HG02840 (cell line): ENCODE measurements at regions not wholly inside any gene's neighbourhood (a gene's known extent, or its start where the extent isn't known, plus 50 kb on each side); places are given as distances from the start of the nearest gene placed in this dataset.
A peak's percentile ranks its signal among the peaks of the same experiment; 100 is the strongest.

Experiments used
- ATAC-seq: cut with Tn5 transposase; IDR thresholded peaks from one replicate; pipeline ENCODE4 v1.9.1; 2021; ENCODE audit warnings: mild to moderate bottlenecking, moderate library complexity, moderate number of reproducible peaks; ENCODE audit not compliant: unreplicated experiment, low FRiP score

DNA sequence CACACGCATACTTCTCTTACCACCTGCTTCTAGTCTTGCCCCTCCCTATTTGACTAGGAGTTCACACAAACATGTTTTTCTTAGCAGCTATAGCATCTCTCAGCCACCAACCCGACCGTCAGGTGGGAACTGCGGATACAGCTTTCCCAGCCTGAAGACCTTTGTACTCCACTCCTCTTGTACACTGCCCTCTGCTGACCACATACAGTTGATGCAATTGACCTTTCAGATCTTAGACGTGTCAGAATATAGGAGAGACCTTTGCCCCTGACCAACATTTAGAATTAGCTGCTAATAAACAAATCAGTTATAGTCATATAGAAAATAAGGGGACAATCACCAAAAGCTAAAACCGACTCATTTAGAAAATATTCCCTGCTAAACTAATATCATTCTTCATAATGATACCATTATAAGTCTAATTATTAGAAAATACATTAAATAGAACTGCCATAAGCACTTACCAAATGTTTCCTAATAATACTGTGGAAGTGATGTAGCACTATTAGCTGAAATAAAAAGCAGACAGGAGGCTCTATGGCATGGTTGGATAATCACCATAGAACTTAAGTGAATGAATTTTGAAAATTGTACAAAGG lies 208.4 kb downstream of the RAD51AP2 start:
- ATAC-seq = peak; percentile 76

DNA sequence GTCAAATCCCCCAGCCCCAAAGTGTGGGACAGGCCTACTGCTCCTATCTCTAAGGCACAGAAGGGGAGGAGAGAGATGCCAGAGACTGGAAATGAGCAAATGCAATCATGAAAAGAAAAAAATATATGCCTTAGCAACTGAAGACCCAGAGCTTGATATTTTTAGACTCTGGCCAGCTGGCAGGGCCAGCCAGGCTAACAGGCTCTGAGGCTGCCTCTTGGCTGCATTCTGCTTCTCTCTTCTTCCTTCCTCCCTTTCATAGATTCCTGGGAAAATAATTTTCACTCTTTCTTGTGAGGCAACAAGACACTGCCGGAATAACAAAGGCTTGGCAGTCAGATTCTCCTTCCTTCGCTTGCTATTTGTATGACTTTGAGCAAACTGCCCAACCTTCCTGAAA lies 209.1 kb downstream of the RAD51AP2 start:
- ATAC-seq = no peak

DNA sequence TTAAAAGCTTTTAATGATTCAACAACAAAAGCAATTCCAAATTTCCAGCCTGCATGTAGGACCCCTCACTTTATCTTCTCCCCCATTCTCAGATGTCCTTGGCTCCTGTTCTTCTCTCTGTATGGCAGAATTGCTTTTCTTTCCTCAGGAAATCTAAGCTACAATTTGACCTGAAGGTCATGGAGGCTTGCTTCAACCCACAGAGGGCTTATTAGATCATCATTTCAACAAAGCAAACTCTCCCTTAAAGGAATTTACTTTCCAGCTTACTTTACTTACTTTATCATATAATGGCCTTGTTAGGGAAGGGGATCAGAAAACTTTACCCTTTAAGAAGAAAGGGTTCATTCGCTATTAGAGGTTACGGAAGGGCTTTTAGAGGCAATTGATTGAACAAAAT lies 211.5 kb downstream of the RAD51AP2 start:
- no peak for ATAC-seq

DNA sequence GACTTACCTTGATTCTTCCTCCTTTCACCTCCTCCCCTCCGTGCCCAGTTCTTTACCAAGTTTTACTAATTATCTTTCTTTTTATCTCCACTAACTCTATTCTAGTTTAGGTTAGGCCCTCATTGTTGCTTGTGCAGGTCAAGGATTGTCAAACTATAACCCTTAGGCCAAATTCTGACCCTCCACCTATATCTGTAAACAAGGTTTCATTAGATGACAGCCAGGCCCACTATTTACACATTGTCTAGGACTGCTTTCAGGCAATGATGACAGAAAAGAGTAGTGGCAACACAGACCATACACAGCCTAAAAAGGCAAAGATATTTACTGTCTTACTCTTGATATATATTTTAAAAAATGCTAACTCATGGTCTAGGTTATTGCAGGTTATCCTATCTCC lies 212.0 kb downstream of the RAD51AP2 start:
- no peak for ATAC-seq

DNA sequence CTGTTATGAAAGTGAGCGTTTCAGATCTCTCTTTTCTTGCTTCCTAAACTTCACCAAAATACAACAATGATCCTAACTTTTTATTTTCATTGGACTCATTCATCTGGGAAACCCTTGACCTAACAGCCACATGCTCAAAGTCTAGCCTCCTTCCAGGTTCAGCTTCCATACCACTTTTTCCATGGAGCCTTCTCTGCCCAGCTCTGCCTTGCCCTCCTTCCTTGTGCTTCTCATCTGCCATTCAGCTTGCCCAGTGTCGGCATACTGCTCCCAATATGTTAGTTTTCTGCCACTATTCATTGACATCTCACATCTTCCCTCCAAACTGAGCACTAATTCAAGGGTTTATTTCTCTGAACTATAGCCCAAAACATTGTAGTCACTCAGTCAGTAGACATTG lies 214.7 kb downstream of the RAD51AP2 start:
- ATAC-seq = no peak

DNA sequence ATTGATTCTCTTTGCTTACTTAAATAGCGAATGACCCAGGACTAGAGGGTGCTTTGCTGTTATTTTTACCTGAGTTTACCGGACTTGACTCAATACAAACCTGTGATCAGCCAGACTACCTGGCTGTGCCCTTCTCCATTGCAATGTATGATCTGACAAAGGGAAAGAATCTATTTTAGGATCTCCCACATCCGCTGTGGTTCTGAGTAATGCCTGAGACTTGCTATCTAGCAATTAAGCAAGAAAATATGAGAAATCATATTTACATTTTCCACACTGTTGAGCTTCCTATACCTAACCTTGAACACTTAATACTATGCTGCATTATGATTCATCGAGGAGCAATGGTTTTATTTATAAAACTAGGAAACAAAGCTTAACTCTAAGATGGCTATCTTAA lies 215.2 kb downstream of the RAD51AP2 start:
- ATAC-seq = no peak

DNA sequence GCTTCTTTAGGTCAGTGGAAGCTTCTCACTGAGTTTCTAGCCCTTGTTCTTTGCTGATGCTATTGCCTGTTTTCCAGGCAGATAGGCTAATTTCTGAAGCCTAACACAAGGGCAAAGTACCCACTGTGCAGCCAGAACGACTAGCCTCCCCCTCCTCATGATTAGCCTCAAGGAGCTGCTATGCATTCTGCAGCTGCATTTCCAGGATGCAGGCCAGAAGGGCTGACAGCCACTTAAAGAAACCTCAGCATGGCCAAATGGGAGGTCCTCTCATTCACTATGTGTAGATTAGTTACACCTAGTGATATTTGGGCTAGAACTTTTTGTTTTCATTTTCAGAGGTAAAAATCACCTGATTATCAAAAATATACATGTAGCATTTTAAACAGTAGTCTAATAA lies 216.0 kb downstream of the RAD51AP2 start:
- no peak for ATAC-seq

DNA sequence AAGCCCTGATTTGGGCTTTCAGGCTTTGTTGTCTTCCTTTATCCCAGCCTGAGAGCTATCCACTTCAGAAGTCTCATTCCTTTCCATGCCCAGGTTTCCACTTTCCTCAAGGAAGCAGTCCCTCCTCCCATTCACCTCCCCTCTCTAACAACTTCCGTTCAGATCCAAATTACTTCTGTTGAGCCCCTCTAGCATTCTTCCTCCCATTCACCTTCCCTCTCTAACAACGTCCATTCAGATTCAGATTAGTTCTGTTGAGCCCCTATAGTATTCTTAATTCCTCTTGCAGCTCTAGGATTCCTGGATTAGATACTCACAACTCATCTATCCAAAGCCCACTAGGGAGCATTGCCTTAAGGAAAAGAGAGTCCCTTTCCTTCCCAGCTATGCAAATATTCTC lies 216.8 kb downstream of the RAD51AP2 start:
- ATAC-seq = no peak

DNA sequence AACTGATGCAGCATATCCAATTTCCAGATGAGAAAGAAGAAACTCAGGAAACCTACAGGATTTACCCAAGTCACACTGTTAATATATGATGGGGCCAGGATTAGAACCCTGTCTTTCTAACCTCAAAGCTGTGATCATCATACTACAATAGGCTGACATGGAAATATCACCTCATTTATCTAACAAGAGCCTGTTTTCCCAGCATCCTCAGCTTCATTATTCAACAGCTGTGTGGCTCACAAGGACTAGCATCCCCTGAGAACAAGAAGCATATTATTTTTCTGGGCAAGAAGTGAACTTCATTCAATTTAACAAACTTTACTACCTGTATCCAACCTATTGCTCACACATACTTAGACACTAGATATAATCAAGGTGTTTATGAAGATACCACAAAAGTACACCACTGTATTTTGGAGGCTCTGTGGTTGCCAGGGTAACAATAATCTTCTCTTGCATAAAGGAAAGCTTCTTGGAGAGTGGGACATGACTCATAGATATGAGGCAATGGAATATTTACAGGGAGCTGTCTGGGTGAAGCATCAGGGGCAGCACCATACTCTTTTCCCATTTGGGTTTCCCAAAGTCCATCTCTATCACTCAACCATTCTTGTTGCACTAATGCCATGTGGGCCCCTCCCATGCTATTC lies 218.2 kb downstream of the RAD51AP2 start:
- ATAC-seq = no peak

DNA sequence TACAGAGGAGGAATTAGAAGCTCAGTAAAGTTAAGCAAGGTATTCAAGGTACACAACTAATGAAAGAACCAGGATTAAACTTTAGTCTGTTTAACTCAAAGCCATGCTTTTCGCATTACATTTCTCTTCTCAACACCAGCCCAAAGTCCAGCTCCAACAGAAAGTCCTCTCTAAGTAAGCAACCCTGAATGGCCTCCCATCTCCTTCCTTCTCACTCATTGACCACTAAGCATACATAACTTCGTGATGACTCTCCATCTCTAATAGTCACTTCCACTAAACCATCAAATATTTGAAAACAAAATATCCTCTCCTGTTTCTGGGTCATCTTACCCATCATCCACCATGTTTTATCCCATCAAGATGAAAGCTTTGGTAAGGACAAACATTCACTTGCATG lies 219.8 kb downstream of the RAD51AP2 start:
- ATAC-seq = no peak

DNA sequence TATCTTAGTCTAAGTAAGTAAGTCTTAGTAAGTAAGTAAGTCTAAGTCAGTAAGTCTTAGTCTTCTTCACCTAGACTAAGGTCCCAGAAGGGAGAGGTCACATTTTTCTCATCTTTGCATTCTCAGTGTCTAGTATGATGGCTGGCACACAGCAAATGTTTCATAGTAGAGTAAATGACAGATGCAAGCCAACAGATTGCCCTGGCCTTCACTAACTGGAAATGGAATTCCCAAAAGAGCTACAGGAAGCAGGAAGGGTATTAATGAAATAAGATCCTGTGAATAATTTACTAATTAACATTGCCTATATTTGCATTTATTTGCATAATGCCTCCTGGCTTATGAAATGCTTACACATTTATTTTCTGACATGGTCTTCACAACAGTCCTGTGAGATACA lies 221.6 kb downstream of the RAD51AP2 start:
- ATAC-seq = no peak

DNA sequence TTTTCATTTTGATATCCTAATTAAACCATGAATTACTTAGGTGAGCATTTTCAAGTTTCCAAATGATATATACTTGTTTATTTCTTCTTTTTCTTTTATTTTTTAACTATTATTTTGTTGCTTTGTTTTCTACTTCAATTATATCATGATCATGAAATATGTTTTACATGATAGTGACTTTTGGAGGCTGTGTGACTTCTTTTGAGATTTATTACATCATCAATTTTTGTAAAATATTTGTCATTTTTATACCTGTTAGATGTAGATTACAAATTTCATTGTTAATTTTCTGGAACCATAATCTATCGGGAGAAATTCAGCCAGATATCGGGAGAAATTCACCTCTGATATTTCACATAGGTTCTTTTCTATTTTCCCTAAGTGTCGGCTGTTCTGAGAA lies 228.6 kb downstream of the RAD51AP2 start:
- no peak for ATAC-seq

DNA sequence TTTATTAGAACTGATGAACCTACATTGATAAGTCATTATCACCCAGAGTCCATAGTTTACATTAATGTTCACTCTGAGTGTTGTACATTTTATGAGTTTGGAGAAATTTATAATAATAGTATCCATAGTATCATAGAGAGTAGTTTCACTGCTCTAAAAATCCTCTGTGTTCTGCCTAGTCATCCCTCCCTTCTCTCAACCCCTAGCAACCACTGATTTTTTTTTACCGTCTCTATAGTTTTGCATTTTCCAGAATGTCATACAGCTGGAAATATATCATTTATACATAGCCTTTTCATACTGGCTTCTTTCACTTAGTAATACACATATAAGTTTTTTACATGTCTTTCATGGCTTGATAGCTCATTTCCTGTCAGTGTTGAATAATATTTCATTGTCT lies 231.1 kb downstream of the RAD51AP2 start:
- no peak for ATAC-seq

DNA sequence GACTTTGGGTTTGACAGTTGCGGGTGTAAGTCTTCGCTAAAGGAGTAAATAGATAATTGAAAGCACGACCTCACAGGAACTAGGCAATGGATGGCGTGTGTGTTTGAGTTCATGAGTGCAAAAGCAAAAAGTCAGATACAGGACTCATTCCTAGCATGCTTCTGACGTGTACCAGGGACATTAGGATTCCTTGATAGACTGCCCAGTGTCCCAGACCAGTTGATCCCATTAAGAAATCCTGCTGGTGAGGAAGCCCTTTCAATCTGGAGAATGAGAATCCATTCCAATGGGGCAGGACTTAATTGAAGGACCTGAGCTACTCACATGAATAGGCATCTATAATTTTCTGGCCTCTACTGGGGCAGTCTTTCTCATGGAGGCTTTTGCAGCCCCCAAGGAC lies 235.4 kb downstream of the RAD51AP2 start:
- no peak for ATAC-seq

DNA sequence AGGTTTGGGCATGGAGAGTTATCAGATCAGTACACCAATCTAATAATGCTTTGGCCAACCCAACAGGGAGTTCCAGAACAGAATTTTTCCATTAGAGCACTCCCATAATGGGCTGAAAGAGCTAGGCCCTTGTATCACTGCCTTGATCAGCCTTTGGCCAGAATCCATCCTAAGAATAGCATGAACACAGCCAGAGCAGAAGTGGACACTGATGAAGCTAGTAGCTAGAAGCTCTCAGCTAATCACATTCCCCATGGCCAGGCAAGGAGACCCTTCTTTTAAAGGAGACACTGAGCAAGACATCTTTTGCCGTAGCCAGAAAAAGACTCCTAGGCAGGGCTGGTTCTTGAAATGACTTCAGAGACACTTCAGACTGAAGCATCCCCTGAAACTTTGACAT lies 236.0 kb downstream of the RAD51AP2 start:
- no peak for ATAC-seq

DNA sequence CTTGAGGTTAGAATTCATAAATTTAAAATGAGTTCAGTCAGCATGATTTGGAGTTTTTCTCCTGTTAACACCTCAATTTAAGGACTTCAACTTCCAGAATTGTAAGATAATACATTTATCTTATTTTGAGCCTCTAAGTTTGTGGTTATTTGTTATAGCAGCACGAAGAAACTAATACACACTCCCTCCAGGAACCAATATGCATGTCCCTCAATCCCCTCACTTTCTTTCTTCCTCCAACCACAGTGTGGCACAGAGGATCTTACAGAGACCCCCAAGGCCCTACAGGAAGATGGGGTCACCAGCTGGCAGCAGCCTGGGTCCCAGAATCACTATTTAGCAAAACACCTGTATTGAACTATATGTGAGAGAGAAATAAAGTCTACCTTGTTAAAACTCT lies 242.0 kb downstream of the RAD51AP2 start:
- ATAC-seq = no peak

DNA sequence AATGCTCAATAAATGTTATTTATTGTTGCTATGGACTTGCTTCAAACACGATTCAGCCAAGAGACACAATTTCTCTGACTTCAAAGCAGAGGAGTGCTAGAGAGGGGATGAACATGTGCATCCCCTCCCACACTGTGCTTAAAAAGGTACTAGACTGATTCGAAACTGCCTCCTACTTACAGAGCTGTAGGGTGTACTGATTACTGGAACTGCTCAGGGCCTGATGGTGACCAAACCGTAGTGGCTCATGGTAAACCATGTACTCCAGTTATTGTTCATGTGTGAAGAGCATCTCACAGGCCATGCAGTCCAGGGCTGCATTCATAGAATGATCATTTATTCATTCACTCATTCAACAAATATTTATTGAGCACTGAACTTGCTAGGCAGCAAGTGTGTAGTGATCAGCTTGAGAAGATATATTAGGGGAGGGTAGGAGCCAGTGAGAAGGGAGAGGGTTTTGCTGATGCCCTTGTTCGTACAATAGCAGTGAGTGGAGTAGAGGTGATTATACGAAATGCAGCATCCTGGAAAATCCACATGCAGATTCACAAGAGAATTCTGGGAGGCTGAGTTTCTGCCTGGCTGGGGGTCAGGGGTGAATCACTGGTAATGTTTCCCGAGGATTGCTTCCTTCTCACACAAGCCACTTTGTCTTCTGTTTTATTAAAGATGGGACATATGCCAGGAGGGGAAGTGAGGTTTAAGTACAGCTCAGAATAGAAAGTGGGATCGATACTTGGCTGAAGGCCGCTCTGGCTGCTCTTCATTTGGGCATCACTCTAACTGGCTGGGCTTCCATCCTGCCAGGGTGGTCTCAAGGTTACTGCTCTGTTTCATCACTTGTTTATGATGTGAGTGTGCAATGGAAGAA lies 245.4 kb downstream of the RAD51AP2 start:
- no peak for ATAC-seq

DNA sequence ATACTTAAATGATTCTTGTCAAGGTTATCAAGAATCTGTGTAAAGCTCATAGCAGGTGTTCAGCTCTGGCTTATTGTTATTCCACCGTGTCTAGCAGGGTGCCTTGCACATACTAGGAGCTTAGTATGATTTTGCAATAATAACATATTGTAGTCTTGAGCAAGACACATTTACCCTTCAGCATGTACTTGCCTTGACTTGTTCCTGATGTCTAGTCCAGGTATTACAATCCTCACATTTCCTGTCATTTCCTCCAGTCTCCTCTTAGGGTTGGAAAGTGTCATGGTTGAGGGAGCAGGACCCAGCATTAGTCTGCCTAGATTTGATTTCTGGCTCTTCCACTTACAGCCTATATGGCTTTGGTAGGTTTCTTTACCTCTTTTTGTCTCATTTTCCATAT lies 246.1 kb downstream of the RAD51AP2 start:
- ATAC-seq = no peak

DNA sequence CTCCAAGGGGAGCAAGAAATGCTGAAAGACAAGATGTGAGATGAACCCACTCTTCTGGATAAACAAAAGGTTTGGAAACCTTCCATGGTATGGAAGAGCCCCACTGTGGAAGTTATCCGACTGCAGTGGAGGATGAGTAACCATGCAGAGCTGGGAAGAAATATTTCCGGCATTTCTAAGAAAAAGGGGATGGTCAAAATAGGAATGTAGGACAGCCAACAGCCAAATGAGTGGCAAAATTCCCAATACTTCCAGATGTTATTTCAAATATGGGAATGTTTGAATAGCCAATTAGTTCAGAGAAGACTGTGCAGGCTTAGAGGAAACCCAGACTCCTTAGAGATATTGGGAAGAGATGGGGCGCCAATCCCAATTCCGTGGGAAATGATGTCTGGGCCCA lies 246.8 kb downstream of the RAD51AP2 start:
- ATAC-seq = no peak

DNA sequence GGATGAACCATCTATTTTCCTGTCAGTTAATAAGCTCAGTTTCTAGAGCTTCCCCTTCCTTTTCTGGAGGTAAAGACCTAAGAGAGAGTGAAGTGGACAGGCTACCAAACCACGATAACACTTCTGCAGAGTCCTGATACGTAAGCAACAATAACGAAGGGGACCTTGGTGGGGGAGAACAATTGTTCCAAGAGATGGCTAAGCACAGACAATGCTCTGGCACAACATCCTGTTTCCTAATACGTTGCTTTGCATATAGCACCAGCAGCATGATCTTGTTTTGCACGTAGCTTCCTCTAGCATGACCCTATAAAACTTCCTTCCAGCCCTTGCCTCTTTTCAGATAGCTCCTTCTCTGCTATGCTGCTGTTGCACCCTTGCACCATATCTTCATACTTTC lies 247.3 kb downstream of the RAD51AP2 start:
- no peak for ATAC-seq

DNA sequence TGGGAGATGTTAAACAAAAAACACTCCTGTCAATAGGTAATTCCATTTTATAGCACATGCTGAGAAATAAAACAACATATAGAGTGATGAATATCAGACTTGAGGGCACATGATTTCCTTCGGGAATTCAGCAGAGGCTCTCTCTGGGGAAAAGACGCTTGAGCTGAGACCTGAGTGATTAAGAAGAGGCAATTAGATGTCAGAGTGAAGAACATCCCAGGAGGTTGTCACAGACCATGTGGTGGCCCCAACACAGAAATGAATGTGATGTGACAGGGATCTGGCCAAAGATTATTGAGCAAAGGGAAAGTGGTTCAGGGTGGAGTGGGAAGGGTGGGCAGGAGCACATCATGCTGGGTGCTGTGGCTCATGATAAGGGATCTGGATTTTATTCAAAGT lies 254.7 kb downstream of the RAD51AP2 start:
- no peak for ATAC-seq
